ENCODE measurements at regions not wholly inside any gene's neighbourhood (a gene's known extent, or its start where the extent isn't known, plus 50 kb on each side); places are given as distances from the start of the nearest gene placed in this dataset.

- intact Hi-C loops (cut with DNase I; ENCODE audit: low total_unique reads): no loop called here
- Histone ChIP-seq H3K4me1 (no peaks in the 10 kb centered on the region), H3K9me3 (no peaks in the 10 kb centered on the region), H3K27me3 (no peaks in the 10 kb centered on the region), H3K27ac (no peak overlapping the region), H3K4me3 (no peak overlapping the region), H3K36me3 (no peaks in the 10 kb centered on the region)
- no peak for TF ChIP-seq CTCF (IDR thresholded peaks at IDR 0.05)
- no peak for DNase-seq
Observed at GRCh38 chr3:170734043-170734734, 135.8 kb downstream of the RPL22L1 start.

GRCh38 chr3:170732660-170733245 lies 137.2 kb downstream of the RPL22L1 start:
- Histone ChIP-seq H3K4me3 (no peak overlapping the region), H3K9me3 (no peaks in the 10 kb centered on the region), H3K27ac (no peak overlapping the region), H3K27me3 (no peaks in the 10 kb centered on the region), H3K4me1 (no peaks in the 10 kb centered on the region), H3K36me3 (no peaks in the 10 kb centered on the region)
- intact Hi-C loops (cut with DNase I; ENCODE audit: low total_unique reads): no loop called here
- TF ChIP-seq CTCF (IDR thresholded peaks at IDR 0.05): no peak
- no peak for DNase-seq

GRCh38 chr3:170731281-170731680 lies 138.7 kb downstream of the RPL22L1 start:
- Histone ChIP-seq H3K9me3 (no peaks in the 10 kb centered on the region), H3K27ac (no peak overlapping the region), H3K27me3 (no peaks in the 10 kb centered on the region), H3K4me1 (peaks cover 0 to 13% (median 9%) of the 10 kb centered on the region in 4 donors), H3K4me3 (no peak overlapping the region), H3K36me3 (no peaks in the 10 kb centered on the region)
- no peak for DNase-seq
- no peak for TF ChIP-seq CTCF (IDR thresholded peaks at IDR 0.05)
- intact Hi-C loops (cut with DNase I; ENCODE audit: low total_unique reads): no loop called here

GRCh38 chr3:170730071-170730812 lies 139.8 kb downstream of the RPL22L1 start:
- Histone ChIP-seq H3K4me3 (no peak overlapping the region), H3K27ac (no peak overlapping the region), H3K9me3 (no peaks in the 10 kb centered on the region), H3K27me3 (no peaks in the 10 kb centered on the region), H3K36me3 (no peaks in the 10 kb centered on the region), H3K4me1 (peaks cover 0 to 14% (median 12%) of the 10 kb centered on the region in 4 donors)
- intact Hi-C loops (cut with DNase I; ENCODE audit: low total_unique reads): no loop called here
- no peak for DNase-seq
- TF ChIP-seq CTCF (IDR thresholded peaks at IDR 0.05): no peak

- no peak for DNase-seq
- no peak overlapping the region for H3K4me3 ChIP-seq
- H3K36me3 ChIP-seq: no peaks in the 10 kb centered on the region
- TF ChIP-seq CTCF (IDR thresholded peaks at IDR 0.05): no peak
- peaks cover 0 to 14% (median 12%) of the 10 kb centered on the region in 4 donors for H3K4me1 ChIP-seq
- H3K9me3 ChIP-seq: no peaks in the 10 kb centered on the region
- no peak overlapping the region for H3K27ac ChIP-seq
- intact Hi-C loops (cut with DNase I; ENCODE audit: low total_unique reads): no loop called here
- no peaks in the 10 kb centered on the region for H3K27me3 ChIP-seq
Observed at GRCh38 chr3:170728181-170728580, 141.8 kb downstream of the RPL22L1 start.

All from tibial artery (tissue), 4 donors.